ENCODE measurements at regions not wholly inside any gene's neighbourhood (a gene's known extent, or its start where the extent isn't known, plus 50 kb on each side); places are given as distances from the start of the nearest gene placed in this dataset.

DNA sequence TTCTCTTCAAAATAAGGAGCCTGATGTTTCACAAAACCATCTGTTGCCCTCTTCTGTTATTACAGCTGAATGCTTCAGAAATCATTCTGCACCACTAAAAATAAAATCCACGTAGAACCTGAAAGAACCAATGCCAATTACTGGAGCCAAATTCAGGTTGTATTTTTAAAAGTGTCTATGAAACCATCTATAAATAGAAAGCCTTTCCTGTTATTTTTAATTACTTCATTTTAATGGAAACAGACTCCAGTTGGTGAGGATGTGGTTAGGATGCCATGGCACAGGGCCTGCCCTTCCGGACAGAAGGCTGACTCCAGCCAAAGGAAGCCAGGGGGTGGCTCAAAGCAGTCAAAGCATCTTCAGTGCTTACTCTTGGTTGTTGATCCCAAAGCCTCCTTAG is 119.8 kb downstream of the TENT4A start:
- DNase-seq (ENCODE audit: low read depth) = no peak
- TF ChIP-seq, protein P1, sequence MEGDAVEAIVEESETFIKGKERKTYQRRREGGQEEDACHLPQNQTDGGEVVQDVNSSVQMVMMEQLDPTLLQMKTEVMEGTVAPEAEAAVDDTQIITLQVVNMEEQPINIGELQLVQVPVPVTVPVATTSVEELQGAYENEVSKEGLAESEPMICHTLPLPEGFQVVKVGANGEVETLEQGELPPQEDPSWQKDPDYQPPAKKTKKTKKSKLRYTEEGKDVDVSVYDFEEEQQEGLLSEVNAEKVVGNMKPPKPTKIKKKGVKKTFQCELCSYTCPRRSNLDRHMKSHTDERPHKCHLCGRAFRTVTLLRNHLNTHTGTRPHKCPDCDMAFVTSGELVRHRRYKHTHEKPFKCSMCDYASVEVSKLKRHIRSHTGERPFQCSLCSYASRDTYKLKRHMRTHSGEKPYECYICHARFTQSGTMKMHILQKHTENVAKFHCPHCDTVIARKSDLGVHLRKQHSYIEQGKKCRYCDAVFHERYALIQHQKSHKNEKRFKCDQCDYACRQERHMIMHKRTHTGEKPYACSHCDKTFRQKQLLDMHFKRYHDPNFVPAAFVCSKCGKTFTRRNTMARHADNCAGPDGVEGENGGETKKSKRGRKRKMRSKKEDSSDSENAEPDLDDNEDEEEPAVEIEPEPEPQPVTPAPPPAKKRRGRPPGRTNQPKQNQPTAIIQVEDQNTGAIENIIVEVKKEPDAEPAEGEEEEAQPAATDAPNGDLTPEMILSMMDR (IDR thresholded peaks at IDR 0.05; ENCODE audit: control insufficient read depth, insufficient read depth, low read depth, low read length, missing control alignments) = no peak
- no peak overlapping the region for H3K4me3 ChIP-seq (ENCODE audit: control insufficient read depth, low read depth, low read length)

DNA sequence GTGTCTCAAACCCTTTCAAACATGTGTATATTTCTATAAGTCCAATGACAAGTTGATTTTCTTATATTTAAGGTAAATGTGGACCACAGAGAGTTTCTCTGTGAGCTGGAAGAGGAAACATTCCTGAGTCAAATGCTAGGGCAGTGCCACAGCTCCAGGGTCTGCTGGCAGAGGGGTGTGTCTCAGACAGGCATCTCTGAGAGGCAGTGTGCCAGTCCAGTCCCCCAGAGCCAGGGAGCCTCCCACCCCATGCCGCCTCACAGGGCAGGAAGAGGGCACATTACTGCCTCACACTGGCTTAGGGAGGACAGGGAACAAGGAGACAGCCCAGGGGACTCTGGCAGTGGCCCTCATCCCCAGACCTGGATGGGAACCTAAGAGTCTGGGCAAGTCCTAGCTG is 120.2 kb downstream of the TENT4A start:
- DNase-seq (ENCODE audit: low read depth) = no peak
- TF ChIP-seq, protein P1 (IDR thresholded peaks at IDR 0.05; ENCODE audit: control insufficient read depth, insufficient read depth, low read depth, low read length, missing control alignments) = no peak
- H3K4me3 ChIP-seq (ENCODE audit: control insufficient read depth, low read depth, low read length) = no peak overlapping the region

DNA sequence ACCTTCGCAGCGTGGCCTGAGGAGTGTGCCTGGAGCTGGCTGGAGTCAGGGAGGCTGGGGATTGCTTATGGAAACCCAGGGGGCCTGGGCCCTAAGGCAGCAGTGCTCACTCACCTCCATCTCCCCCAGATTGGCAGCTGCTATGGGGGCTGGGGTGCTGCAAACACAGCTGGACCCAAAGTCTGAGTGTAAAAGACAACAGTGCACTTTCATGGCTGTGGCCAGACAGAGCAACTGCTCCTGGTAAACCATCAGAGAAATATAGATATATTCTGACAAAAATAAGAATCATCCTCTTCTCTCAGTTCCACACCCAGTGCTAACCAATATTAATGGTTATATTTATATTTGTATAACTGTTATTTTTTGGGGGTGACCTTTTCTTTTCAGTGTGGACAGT is 123.9 kb downstream of the TENT4A start:
- no peak overlapping the region for H3K4me3 ChIP-seq (ENCODE audit: control insufficient read depth, low read depth, low read length)
- TF ChIP-seq, protein P1 (IDR thresholded peaks at IDR 0.05; ENCODE audit: control insufficient read depth, insufficient read depth, low read depth, low read length, missing control alignments) = no peak

DNA sequence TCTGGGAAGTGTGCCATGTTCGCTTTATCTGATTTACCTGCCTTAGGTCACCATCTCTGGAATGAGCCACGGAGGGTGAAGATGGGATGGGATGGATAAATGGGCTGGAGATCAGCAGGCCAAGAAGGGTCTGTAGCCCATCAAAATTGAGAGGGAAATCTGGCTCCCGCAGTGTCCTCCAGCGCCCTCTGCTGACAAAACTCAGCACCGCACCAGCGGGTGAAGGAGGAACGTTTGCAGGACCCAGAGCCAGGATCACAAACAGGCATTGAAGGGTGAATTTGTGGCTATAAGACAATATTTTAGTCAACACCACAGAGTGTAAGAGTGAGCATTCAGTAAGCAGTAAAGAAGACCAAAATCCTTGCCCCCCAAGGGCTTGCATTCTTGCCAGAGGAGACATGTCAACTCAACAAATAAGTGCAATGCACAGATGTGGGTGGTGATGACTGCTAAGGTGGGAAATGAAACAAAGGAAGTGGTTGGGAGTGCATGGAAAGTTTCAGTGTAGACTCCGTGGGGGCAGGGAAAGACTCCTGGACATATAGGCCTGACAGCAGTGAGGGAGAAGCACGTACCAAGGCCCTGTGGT is 124.4 kb downstream of the TENT4A start:
- H3K4me3 ChIP-seq (ENCODE audit: control insufficient read depth, low read depth, low read length) = no peak overlapping the region
- TF ChIP-seq, protein P1 (IDR thresholded peaks at IDR 0.05; ENCODE audit: control insufficient read depth, insufficient read depth, low read depth, low read length, missing control alignments) = peak; percentile 70
- no peak for DNase-seq (ENCODE audit: low read depth)

More for the DNA sequence above, 123.9 kb downstream of the TENT4A start:
- DNase-seq (ENCODE audit: low read depth) = no peak

DNA sequence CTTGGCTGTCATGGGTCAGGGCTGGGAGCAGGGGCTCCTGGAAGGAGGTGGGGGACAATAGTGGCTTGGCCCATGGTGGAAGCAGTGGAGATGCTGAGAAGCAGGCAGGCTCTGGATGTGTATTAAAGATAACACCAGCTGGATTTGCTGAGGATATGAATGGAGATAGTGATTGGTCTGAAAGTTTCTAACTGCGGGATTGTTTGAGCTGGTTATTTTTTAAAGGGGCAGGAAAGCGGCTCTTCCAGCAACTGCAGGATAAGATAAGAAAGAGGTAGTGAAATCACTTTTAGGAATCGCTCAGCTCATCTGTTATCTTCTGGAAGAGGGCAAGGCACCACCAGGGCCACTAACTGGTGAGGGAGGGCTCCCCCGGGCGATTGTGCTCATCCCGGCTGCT is 125.5 kb downstream of the TENT4A start:
- DNase-seq (ENCODE audit: low read depth) = no peak
- no peak overlapping the region for H3K4me3 ChIP-seq (ENCODE audit: control insufficient read depth, low read depth, low read length)
- TF ChIP-seq, protein P1 (IDR thresholded peaks at IDR 0.05; ENCODE audit: control insufficient read depth, insufficient read depth, low read depth, low read length, missing control alignments) = no peak

DNA sequence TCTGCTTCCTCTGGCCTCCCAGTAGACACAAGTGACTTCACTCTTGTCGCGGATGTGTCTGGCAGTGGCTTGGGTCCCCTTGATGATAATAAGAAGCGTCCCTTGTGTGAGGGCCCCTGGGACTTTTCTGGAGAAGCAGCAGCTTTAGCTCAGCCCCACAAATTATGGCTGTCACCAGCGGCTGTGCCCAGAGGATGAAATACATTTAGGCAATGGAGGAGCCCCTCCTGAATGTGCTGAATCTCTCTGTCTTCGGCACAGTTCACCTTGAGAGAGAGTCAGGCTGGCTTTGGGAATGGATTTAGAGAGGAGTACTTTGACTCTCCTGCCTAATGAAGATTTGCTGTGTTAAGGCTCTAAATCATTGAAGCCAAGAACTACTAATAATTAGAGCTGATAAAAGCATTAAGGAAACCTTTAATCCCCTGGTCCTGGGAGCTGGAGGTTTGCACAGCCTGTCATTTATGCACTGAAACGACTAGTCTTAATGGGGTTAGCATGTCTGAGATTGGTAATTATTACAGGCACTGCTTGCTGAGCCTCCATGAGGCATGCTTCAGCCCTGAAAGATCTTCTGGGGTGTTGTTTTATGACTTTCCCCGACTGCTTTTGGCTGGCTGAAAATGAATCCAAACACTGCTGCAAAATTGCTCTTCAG is 127.0 kb downstream of the TENT4A start:
- TF ChIP-seq, protein P1 (IDR thresholded peaks at IDR 0.05; ENCODE audit: control insufficient read depth, insufficient read depth, low read depth, low read length, missing control alignments) = no peak
- no peak for DNase-seq (ENCODE audit: low read depth)
- no peak overlapping the region for H3K4me3 ChIP-seq (ENCODE audit: control insufficient read depth, low read depth, low read length)

Data from AG09309 (cell line).